NCI-H128 (cell line): ENCODE measurements at regions not wholly inside any gene's neighbourhood (a gene's known extent, or its start where the extent isn't known, plus 50 kb on each side); places are given as distances from the start of the nearest gene placed in this dataset.
A peak's percentile ranks its signal among the peaks of the same experiment; 100 is the strongest.
"Not testable (repeated sequence)": the region's sequence is repeated elsewhere in the genome, so short reads cannot be mapped to it uniquely, and the experiment has no call there.

Experiments
- DNase-seq: peaks from one replicate; lab custom pipeline; 2025; ENCODE audit not compliant: unreplicated experiment; lab: John Stamatoyannopoulos, UW

DNA sequence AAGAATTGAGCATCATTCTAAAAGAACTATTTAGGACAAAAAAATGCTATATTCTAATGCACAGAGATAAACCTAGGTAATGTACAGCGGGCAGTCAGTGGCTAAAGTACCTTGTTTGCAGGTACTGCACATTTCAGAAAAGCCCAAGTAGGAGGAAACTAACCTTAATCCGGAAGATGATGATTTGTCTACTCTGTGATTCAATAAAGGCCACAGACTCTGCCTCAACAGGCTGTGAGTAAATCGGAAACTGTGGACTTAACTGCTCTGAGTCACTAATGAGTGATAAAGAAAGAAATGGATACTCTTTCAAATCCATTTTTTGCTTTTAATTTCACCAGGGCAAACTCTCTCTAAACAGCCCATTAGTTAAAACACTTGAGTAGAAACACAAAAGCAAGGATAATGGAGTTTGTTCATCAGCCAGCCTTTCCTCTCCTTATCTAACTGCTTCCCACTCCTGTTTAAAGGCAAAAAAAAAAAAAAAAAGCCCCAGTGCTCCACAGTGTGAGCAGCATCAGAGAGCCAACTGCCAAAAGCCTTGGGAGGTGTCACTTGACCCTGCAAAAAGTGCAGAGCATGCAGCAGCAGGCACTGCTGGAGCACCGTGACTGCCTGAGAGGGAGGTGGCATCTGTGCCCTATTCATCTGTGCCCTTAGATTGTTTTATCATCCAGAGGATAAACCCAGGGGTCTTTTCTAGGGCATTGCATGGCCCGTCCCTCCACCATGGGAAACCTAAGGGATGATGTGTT lies 187.7 kb downstream of the SATB1 start:
- DNase-seq = peak; percentile 66

DNA sequence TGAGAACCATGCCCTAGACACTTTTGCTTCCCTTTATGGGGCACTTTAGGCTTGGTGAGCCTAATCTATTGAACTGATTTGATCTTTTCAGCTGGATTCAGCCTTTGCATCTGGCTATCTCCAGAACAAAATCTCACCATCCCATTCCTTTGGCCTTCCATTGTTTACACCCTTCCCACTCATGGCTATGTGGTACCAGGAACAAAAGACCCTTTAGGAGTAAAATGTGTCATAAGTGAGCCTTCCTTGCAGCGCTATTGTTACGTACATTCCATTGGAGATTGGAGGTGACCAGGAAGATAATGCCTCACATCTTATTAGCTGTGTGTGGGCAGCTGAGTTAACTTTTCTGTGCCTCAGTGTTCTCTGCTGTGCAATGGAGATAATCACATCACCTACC lies 188.4 kb downstream of the SATB1 start:
- no peak for DNase-seq

DNA sequence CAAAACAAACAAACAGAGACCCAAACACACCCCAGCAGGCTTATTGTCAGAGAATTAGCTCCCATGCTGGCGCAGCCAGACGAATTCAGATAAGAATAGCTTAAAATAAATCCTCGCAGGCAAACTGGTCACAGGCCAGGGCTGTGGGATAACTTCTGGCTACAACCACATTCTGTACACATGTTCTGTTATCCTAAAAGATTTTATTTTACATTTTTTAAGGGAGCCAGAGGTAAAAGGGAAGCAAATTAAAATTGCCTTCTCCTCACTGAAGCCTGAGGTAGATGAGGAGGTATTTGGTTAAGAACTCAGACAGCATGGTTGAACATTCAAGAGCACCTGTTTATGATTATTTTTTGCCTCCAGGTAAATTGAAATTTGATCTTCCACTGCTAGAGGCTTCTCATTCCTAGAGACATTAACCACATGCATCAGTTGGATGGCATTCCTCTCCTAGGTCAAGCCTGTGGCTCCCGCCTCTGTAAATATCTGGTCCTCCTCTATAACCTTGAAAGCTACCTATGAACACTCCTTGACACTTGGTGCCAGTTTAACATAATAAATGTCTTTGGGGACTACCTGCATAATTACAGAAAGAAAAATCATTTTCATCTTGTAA lies 190.3 kb downstream of the SATB1 start:
- no peak for DNase-seq

DNA sequence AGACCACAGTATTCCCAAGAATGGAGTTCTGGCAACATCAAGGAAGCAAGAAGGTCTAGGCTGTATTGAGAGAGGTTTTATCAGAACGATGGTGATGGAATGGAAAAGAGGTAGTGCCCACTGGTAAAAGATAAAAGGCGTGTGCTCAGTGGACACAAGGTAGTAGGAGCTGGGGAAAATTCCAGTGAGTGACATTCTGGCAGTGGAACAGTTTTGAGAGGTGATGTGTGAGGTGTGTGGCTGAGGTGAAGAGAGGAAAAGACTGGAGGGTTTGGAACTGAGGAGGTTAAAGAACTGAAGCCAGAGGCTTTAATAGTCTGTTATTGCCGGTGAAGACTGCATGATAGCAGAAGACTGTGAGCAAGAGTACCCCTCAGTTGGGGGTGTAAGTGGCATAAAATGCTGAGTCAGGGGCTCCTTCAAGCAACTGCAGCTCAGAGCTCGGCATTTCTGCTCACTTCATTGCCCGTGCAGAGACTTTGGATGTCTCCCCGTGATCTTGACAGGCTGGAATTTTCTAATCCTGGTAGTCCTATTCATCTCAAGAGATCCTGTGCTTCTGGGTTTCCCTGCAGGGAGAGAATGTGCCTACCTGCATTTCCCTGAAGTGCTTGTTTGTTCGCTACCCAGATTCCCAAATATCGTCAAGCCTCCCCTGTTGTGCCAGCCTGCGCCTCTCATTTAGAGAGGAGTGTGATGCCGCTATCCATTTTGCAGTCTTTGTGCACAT lies 191.0 kb downstream of the SATB1 start:
- DNase-seq = no peak

DNA sequence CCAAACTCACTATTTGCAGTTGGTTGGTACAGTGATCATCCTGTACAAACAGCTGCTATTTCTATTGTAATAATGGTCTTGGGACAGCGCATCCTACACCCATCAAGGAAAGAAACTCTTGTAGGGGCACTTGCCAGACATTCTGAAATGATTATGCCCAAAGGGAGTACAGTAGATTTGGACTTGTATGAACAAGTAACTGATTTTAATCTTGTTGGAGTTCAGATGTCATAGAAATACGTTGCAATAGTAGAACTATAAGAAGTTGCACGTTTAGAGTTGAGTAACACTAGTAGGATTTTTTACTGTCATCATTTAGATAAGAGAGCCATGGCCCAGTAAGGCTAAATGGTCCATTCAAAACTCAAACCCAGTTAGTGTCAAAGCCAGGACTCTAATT lies 192.8 kb downstream of the SATB1 start:
- no peak for DNase-seq

DNA sequence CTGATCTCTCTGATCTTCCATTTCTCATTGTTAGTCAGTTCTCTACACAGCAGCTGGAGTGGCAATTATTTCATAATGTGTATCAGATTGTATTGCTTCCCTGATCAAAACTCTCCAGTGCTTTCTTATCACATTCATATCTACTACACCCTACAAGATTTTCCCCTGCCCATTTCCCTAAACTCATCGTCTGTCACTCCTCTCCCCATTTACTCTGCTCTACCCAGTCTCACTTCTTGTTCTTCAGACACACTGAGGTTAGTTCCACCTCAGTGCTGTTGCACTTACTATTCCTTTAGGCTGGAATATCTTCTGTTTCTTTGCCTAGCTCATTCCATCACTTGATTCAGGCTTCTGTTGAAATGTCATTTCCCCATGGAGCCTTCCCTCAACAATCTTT lies 197.1 kb downstream of the SATB1 start:
- no peak for DNase-seq

DNA sequence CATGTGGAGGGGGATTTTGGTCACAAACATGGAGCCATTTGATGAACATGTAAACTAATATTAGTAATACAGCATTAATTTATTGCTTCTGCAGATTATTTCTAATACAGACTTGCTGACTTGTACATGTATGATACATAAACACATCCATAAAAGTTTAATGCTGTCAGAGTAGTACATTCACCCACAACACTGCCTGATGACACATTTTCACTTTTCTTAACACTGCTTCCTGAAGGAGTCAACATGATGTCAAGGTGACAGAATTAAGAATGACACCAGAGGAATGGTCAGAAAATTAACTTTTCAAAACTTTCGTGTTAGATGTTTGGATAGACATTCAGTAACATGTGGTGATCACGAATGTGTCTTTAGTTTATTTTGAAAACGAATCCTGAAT lies 199.4 kb downstream of the SATB1 start:
- DNase-seq = no peak

DNA sequence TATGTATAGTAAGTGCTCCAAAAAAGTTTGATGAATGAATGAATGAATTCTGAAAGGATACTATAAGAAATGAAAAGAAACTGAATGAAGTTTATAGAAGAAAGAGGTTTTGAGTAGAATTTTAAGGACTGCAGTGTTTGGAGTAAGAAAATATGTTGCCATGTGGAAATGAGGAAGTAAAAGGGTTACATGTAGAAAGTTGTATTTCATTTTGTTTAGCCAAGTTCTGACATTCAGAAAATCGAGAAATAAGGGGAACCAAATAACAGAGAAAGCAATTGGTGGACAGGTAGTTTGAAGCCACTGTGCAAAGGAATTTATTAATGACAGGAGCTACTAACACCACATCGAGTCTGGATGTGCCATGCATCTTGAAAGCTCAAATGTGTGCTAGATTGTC lies 200.7 kb downstream of the SATB1 start:
- no peak for DNase-seq

DNA sequence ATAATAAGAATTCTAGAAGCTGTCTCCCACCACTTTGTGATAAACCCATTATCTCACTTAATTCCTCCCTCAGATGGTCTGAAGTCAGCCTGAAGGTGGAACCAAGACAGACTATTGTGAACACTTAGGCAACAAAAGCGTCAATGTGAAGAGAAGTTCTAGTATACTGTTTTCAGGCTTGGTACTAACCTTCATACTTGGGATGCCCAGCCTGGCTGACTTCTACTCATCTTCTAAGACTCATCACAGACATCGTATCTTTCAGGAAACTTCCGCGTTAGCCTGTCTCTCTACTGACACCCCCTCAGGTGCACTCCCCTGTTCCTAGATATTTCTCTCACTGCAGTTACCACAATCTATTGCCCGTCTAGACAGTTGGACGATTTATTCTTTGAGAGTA lies 201.2 kb downstream of the SATB1 start:
- DNase-seq = no peak

DNA sequence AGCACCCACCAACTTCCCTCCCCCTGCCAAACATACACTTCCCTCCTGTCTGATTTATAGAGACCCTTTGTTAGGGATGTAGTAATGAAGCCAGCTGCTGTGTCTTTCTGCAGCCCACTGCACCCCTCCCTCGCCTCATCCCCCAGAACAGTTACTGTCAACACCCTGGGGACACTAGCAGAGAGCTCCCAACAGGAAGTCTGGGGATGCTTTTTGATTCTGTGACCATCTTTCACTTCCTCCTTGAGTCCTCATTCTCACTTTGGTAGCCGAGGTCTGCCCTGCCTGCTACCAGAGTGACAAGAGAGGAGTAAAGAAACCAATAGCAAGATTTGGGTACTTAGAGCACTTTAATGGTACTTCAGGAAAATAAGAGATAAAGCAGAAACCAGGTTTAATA lies 201.6 kb downstream of the SATB1 start:
- no peak for DNase-seq

DNA sequence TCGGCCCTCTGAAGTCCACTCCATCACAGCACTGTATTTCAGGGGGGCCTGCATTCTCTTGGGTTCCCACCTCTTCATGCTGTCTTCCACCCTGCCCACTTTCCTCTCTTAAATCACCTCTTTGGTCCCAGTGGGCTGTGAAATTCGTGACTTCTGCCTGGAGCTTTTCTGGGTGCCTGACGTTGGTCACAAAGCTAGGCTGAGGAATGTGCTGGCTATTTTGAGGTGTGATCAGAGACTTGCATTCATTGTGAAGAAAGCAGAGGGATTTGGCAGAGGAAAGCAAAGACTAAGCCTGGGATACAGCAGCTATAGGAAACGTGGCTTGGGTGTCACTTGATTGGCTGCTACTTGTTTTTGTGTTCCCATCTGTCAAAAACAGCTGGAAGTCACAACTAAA lies 202.5 kb downstream of the SATB1 start:
- no peak for DNase-seq

DNA sequence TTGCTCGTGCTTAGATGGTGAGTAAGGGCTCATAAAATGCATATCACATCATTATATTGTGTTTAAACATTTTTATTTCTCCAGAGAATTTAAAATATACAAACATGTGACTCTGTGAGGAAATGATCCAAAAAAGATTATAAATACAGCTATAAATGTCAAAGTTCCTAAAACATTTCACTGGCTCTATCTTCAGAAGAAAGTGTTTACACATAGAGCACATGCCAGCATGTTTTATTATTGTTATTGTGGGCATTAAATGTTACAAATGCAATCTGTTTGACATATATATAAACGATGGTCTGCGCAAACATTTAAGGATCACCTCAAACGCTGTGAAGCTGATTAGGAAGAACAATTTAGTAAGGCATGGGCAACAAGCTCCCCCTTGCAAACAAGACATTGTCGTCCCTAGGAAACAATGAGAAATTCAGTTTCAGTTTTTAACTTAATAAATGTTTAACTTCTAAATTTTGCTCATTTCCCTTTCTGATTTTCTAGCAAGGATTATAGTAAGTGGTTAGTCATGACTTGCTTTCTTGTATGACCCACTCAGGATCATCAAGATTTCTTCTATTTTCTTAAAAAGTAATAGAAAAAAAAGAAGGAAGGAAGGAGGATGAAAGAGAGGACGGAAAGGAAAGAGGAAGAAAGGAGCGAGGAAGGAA lies 207.5 kb downstream of the SATB1 start:
- DNase-seq = no peak

DNA sequence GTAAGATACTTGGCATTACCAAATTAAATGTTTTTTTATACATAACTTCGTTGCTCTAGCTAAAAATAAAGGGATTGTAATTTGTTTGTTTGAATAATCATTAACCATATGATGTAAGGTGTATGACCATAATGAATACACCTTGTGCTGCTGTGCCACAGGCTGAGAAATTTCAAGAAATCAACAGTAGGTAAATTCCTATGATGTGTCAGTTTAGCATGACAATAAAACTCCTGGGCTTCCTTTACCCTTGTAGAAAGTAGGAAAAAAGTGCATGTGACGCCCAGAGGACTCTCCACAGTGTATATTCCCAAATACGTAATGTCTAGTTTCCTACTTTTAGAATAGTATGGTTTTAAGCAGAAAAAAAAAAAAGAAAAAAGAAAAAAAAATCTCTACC lies 208.1 kb downstream of the SATB1 start:
- DNase-seq = no peak

DNA sequence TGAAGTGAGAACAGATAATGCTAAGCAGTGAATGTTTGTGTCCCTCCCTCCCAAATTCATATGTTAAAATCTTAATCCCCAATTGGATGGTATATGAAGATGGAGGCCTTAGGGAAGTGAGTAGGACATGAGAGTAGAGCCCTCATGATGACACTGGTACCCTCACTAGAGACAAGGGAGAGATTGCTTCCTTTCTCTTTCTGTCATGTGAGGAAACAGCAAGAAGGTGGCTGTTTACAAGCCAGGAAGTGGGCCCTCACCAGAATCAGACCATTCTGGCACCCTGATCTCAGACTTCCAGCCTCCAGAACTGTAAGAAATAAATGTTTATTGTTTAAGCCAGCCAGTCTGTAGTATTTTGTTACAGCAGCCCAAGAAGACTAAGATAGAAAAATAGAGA lies 209.5 kb downstream of the SATB1 start:
- DNase-seq = no peak

DNA sequence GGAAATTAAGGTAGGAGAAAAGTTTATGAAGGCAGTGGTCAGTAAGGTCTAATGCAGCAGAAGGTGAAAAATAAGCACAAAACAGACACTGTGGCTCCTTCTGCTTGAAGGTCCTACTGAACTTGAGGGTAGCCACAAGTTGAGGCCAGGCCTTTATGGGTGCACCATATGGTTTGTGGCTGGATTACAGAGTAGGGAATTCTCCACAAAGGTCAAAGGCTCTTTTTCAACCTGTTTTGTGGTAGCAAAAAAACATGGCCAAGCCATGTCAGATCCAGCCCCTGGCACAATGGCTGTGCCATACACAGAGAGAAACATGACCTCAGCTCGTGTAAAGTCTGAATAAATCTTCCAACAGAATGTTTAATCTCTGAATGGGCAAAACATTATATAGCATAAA lies 214.0 kb downstream of the SATB1 start:
- no peak for DNase-seq

DNA sequence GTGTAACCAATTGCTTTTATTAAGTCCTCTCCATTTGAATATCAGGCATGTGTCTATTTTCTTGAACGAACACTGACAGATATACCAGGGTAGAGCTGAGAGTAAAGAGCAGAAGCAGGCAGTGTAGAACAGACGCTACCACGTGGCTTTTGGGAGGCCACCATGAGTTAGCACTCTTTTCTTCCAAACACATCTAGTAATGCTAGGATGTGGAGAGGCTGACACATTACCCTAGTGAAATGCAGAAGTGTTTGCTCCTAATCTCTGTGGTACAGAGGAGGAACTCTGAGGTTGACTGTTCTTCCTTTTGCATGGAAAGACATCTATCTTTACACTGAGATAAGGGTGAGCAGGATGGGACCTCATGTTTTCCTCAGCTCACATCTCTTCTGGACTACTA lies 216.3 kb downstream of the SATB1 start:
- no peak for DNase-seq

DNA sequence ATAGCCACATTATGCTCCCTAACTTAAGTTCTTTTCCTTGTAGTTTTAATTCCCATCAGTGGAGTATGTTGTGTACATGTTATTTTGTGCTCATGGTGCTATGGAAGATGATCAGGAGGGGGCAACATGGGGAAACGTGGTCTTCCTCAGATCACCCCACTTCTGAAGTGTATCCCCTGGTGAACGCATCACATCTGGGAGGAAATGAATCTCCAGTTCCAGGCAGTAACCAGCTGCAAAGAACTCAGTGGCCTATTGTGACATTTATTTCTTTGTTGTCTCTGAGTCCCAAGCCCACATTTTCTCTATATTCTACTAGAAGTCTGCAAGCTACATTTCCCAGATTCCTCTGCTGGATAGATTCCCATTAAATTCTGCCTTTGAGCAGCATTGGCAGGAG lies 217.0 kb downstream of the SATB1 start:
- DNase-seq = no peak

DNA sequence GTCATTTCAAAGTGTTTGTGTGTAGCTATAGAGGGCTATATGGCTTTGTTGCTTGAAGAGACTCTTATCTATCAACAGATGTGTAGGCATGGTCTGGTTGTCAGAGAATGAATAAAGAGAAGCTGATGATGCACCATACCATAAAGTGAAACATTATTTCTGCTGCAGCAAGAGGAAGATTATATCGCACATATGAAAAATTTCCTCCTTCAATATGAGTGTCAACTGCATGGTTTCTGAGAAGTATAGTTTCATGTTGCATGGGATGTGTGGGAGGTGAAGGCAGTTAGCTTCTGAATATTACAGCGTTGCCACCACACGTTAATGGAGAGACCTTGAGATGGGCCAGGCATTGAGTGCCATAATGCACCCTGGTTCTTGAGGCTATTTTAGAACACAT lies 217.9 kb downstream of the SATB1 start:
- DNase-seq = no peak

DNA sequence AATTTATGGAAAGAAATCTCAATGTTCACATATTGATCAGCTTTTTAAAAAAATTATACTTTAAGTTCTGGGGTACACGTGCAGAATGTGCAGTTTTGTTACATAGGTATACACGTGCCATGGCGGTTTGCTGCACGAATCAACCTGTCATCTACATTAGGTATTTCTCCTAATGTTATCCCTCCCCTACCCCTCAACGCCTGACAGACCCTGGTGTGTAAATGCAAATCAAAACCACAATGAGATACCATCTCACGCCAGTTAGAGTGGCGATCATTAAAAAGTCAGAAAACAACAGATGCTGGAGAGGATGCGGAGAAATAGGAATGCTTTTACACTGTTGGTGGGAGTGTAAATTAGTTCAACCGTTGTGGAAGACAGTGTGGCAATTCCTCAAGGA lies 219.4 kb downstream of the SATB1 start:
- DNase-seq = not testable (repeated sequence)

DNA sequence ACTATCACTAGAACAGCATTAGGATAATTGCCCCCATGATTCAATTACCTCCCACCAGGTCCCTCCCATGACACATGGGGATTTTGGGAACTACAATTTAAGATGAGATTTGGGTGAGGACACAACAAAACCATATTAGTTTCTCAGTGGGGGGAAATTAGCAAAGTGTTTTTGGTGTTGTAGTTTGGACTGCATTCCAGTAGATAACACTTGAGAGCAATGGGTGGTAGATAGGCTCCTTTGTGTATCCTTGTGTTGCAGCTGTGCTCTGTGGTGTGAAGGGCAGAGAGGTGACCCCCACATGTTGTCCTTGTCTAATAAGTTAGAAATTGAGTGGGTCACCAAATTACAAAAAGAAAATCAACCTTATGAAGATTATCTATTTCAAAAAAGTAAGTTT lies 223.8 kb downstream of the SATB1 start:
- DNase-seq = no peak

DNA sequence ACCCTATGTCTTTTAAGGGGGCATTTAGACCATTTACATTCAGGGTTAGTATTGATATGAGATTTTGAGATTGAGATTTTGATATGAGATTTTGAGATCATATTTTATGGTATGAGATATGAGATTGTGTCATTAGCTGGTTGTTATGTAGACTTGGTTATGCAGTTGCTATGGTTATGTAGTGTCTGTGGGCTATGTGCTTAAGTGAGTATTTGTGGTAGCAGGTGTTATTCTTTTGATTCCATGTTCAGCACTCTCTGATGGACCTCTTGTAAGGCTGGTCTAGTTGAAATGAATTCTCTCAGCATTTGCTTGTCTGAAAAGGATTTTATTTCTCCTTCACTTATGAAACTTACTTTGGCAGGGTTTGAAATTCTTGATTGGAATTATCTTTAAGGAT lies 225.4 kb downstream of the SATB1 start:
- no peak for DNase-seq

DNA sequence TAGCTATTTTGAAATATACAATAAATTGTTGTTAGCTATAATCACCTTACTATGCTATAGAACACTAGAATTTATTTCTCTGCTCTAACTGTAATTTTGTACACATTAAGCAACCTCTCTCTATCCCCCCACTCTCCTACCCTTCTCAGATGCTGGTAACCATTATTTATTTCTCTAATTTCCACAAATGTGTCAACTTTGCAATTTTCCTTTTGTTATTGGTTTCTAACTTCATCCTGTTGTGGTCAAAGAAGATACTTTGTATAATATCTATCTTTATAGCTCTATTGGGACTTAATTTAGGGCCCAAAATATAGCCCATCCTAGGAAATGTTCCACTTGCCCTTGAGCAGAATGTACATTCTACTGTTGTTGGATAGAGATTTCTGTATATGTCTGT lies 229.3 kb downstream of the SATB1 start:
- DNase-seq = no peak
